ENCODE measurements at regions not wholly inside any gene's neighbourhood (a gene's known extent, or its start where the extent isn't known, plus 50 kb on each side); places are given as distances from the start of the nearest gene placed in this dataset.

- Mint-ChIP-seq H3K4me3 (no peak overlapping the region), H3K9me3 (ENCODE audit: low read depth) (peaks cover 5% of the 10 kb centered on the region), H3K4me1 (no peaks in the 10 kb centered on the region), H3K36me3 (ENCODE audit: low read depth) (no peaks in the 10 kb centered on the region), H3K27ac (no peak overlapping the region), H3K27me3 (peaks cover 14% of the 10 kb centered on the region)
- ChIA-PET CTCF (no interaction called here), POLR2A (no interaction called here)
- ATAC-seq (no peak), DNase-seq (no peak)
- intact Hi-C loops (cut with DNase I, micrococcal nuclease) = no loop called here
These were observed 93.9 kb downstream of the BOD1 start for GRCh38 chr5:173522518-173522917.

- Mint-ChIP-seq H3K36me3 (ENCODE audit: low read depth) (no peaks in the 10 kb centered on the region), H3K27ac (no peak overlapping the region), H3K27me3 (peaks cover 18% of the 10 kb centered on the region), H3K9me3 (ENCODE audit: low read depth) (peaks cover 5% of the 10 kb centered on the region), H3K4me3 (no peak overlapping the region), H3K4me1 (no peaks in the 10 kb centered on the region)
- no peak for ATAC-seq
- ChIA-PET CTCF (interaction anchor here (0.6 to 2.1 kb wide), 2 partner anchors 11 to 198 kb away, joined by 3 to 5 read pairs; no protein-coding TSS in a partner anchor), POLR2A (no interaction called here)
- intact Hi-C loops (cut with DNase I, micrococcal nuclease) = no loop called here
- no peak for DNase-seq
These were observed 97.6 kb downstream of the BOD1 start for GRCh38 chr5:173518856-173519255.

- Mint-ChIP-seq H3K4me3 (no peak overlapping the region), H3K9me3 (ENCODE audit: low read depth) (peaks cover 5% of the 10 kb centered on the region), H3K36me3 (ENCODE audit: low read depth) (no peaks in the 10 kb centered on the region), H3K27me3 (peaks cover 21% of the 10 kb centered on the region), H3K4me1 (no peaks in the 10 kb centered on the region), H3K27ac (no peak overlapping the region)
- DNase-seq (no peak), ATAC-seq (no peak)
- CTCF ChIA-PET = no interaction called here
- POLR2A ChIA-PET = no interaction called here
- intact Hi-C loops (cut with DNase I, micrococcal nuclease) = no loop called here
These were observed 98.8 kb downstream of the BOD1 start for GRCh38 chr5:173517648-173518047.

GRCh38 chr5:173515526-173515925 lies 100.9 kb downstream of the BOD1 start:
- H3K36me3 Mint-ChIP-seq (ENCODE audit: low read depth) = no peaks in the 10 kb centered on the region
- intact Hi-C loops (cut with DNase I, micrococcal nuclease) = no loop called here
- no peak overlapping the region for H3K4me3 Mint-ChIP-seq
- no peak for DNase-seq
- ChIA-PET POLR2A (no interaction called here), CTCF (interaction anchor here (1.0 kb wide), 1 partner anchor 32 kb away, joined by 4 read pairs; no protein-coding TSS in a partner anchor)
- H3K27ac Mint-ChIP-seq = no peak overlapping the region
- H3K9me3 Mint-ChIP-seq (ENCODE audit: low read depth) = peaks cover 5% of the 10 kb centered on the region
- ATAC-seq = no peak
- H3K4me1 Mint-ChIP-seq = no peaks in the 10 kb centered on the region
- peaks cover 31% of the 10 kb centered on the region for H3K27me3 Mint-ChIP-seq

GRCh38 chr5:173514661-173515060 lies 101.8 kb downstream of the BOD1 start:
- POLR2A ChIA-PET = no interaction called here
- ATAC-seq (no peak), DNase-seq (no peak)
- H3K4me3 Mint-ChIP-seq = no peak overlapping the region
- H3K4me1 Mint-ChIP-seq = no peaks in the 10 kb centered on the region
- CTCF ChIA-PET = no interaction called here
- no peak overlapping the region for H3K27ac Mint-ChIP-seq
- peaks cover 2% of the 10 kb centered on the region for H3K9me3 Mint-ChIP-seq (ENCODE audit: low read depth)
- intact Hi-C loops (cut with DNase I, micrococcal nuclease) = no loop called here
- peaks cover 28% of the 10 kb centered on the region for H3K27me3 Mint-ChIP-seq
- H3K36me3 Mint-ChIP-seq (ENCODE audit: low read depth) = no peaks in the 10 kb centered on the region

- no peaks in the 10 kb centered on the region for H3K4me1 Mint-ChIP-seq
- no peak for DNase-seq
- peaks cover 26% of the 10 kb centered on the region for H3K27me3 Mint-ChIP-seq
- CTCF ChIA-PET = no interaction called here
- no peak for ATAC-seq
- POLR2A ChIA-PET = no interaction called here
- no peaks in the 10 kb centered on the region for H3K9me3 Mint-ChIP-seq (ENCODE audit: low read depth)
- H3K4me3 Mint-ChIP-seq = no peak overlapping the region
- intact Hi-C loops (cut with DNase I, micrococcal nuclease) = no loop called here
- no peak overlapping the region for H3K27ac Mint-ChIP-seq
- no peaks in the 10 kb centered on the region for H3K36me3 Mint-ChIP-seq (ENCODE audit: low read depth)
These were observed 102.9 kb downstream of the BOD1 start for GRCh38 chr5:173513521-173513991.

- no peak for DNase-seq
- Mint-ChIP-seq H3K27me3 (peaks cover 22% of the 10 kb centered on the region), H3K4me3 (no peak overlapping the region), H3K27ac (no peak overlapping the region), H3K9me3 (ENCODE audit: low read depth) (no peaks in the 10 kb centered on the region), H3K36me3 (ENCODE audit: low read depth) (no peaks in the 10 kb centered on the region), H3K4me1 (no peaks in the 10 kb centered on the region)
- ChIA-PET POLR2A (no interaction called here), CTCF (no interaction called here)
- intact Hi-C loops (cut with DNase I, micrococcal nuclease) = no loop called here
- ATAC-seq = no peak
These were observed 103.6 kb downstream of the BOD1 start for GRCh38 chr5:173512637-173513435.

- H3K4me1 Mint-ChIP-seq = no peaks in the 10 kb centered on the region
- H3K27ac Mint-ChIP-seq = no peak overlapping the region
- CTCF ChIA-PET = no interaction called here
- ATAC-seq (no peak), DNase-seq (no peak)
- H3K4me3 Mint-ChIP-seq = no peak overlapping the region
- H3K27me3 Mint-ChIP-seq = peaks cover 16% of the 10 kb centered on the region
- intact Hi-C loops (cut with DNase I, micrococcal nuclease) = no loop called here
- POLR2A ChIA-PET = no interaction called here
- H3K36me3 Mint-ChIP-seq (ENCODE audit: low read depth) = no peaks in the 10 kb centered on the region
- H3K9me3 Mint-ChIP-seq (ENCODE audit: low read depth) = peaks cover 2% of the 10 kb centered on the region
These were observed 107.4 kb downstream of the BOD1 start for GRCh38 chr5:173509060-173509459.

GRCh38 chr5:173507171-173507570 lies 109.3 kb downstream of the BOD1 start:
- no peak for DNase-seq
- Mint-ChIP-seq H3K27me3 (peaks cover 7% of the 10 kb centered on the region), H3K9me3 (ENCODE audit: low read depth) (peaks cover 2% of the 10 kb centered on the region), H3K4me3 (no peak overlapping the region), H3K4me1 (no peaks in the 10 kb centered on the region), H3K36me3 (ENCODE audit: low read depth) (no peaks in the 10 kb centered on the region), H3K27ac (no peak overlapping the region)
- POLR2A ChIA-PET = no interaction called here
- no peak for ATAC-seq
- CTCF ChIA-PET = interaction anchor here (1.2 kb wide), 1 partner anchor 13 kb away, joined by 5 read pairs; no protein-coding TSS in a partner anchor
- intact Hi-C loops (cut with DNase I, micrococcal nuclease) = no loop called here

GRCh38 chr5:173505634-173506033 lies 110.8 kb downstream of the BOD1 start:
- Mint-ChIP-seq H3K27ac (no peak overlapping the region), H3K4me3 (no peak overlapping the region), H3K4me1 (no peaks in the 10 kb centered on the region), H3K36me3 (ENCODE audit: low read depth) (no peaks in the 10 kb centered on the region), H3K27me3 (peaks cover 2% of the 10 kb centered on the region), H3K9me3 (ENCODE audit: low read depth) (peaks cover 2% of the 10 kb centered on the region)
- POLR2A ChIA-PET = no interaction called here
- ATAC-seq (no peak), DNase-seq (no peak)
- intact Hi-C loops (cut with DNase I, micrococcal nuclease) = no loop called here
- CTCF ChIA-PET = interaction anchor here (0.7 kb wide), 1 partner anchor 8 kb away, joined by 3 read pairs; no protein-coding TSS in a partner anchor

GRCh38 chr5:173501922-173502321 lies 114.5 kb downstream of the BOD1 start:
- DNase-seq (no peak), ATAC-seq (no peak)
- POLR2A ChIA-PET = no interaction called here
- H3K36me3 Mint-ChIP-seq (ENCODE audit: low read depth) = no peaks in the 10 kb centered on the region
- H3K4me1 Mint-ChIP-seq = no peaks in the 10 kb centered on the region
- no peak overlapping the region for H3K27ac Mint-ChIP-seq
- no peak overlapping the region for H3K4me3 Mint-ChIP-seq
- CTCF ChIA-PET = no interaction called here
- H3K9me3 Mint-ChIP-seq (ENCODE audit: low read depth) = peaks cover 2% of the 10 kb centered on the region
- intact Hi-C loops (cut with DNase I, micrococcal nuclease) = no loop called here
- peaks cover 4% of the 10 kb centered on the region for H3K27me3 Mint-ChIP-seq

- no peak for DNase-seq
- H3K27me3 Mint-ChIP-seq = peaks cover 4% of the 10 kb centered on the region
- H3K9me3 Mint-ChIP-seq (ENCODE audit: low read depth) = peaks cover 2% of the 10 kb centered on the region
- CTCF ChIA-PET = no interaction called here
- no peaks in the 10 kb centered on the region for H3K4me1 Mint-ChIP-seq
- H3K36me3 Mint-ChIP-seq (ENCODE audit: low read depth) = no peaks in the 10 kb centered on the region
- intact Hi-C loops (cut with DNase I, micrococcal nuclease) = no loop called here
- H3K27ac Mint-ChIP-seq = no peak overlapping the region
- H3K4me3 Mint-ChIP-seq = no peak overlapping the region
- no peak for ATAC-seq
- POLR2A ChIA-PET = no interaction called here
These were observed 115.2 kb downstream of the BOD1 start for GRCh38 chr5:173501271-173501670.
